GM21786 (cell line): ENCODE measurements at regions not wholly inside any gene's neighbourhood (a gene's known extent, or its start where the extent isn't known, plus 50 kb on each side); places are given as distances from the start of the nearest gene placed in this dataset.

ENCODE experiments used
- ATAC-seq: cut with Tn5 transposase; IDR thresholded peaks from one replicate; pipeline ENCODE4 v1.9.1; 2021; ENCODE audit not compliant: unreplicated experiment

- no peak for ATAC-seq
Measured at GRCh38 chr5:159639590-159639989, 276.7 kb upstream of the ADRA1B start.

GRCh38 chr5:159640446-159640845 is 275.8 kb upstream of the ADRA1B start:
- no peak for ATAC-seq

DNA sequence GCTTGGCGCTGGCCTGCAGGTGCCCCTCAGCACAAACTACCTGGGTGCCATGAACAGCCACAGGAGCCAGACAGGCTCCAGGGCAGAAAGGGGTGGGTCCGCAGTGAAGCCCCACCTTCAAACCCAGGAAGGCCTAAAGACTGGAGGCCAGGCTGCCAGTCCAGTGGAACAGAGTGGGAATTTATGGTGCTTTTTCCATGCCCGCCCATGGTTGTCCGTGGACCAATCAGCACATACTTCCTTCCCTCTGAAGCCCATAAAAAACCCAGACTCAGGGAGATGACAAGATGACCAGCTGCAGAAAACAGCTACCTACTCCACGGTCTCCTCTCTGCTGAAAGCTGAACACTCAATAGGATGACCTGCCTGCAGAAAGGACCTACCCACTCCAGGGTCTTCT is 275.4 kb upstream of the ADRA1B start:
- ATAC-seq = no peak

- no peak for ATAC-seq
Measured at GRCh38 chr5:159641371-159642039, 274.8 kb upstream of the ADRA1B start.

DNA sequence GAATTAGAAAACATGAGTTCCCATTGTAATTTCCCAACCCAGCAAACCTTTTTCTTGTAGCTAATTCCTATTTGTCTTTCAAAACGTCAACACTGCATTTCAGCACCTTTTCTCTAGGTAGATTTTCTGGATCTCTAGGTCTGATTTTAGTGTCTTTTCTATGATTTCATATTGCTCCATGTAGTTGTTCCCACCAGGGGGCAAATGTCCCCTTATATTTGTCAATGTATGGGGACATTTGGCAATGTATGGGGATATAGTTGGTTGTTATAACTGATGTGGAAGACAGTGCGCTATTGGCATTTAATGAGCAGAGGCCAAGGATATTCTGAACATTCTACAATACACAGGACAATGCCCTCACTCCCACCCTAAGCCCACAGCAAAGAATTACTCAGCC is 273.9 kb upstream of the ADRA1B start:
- no peak for ATAC-seq

DNA sequence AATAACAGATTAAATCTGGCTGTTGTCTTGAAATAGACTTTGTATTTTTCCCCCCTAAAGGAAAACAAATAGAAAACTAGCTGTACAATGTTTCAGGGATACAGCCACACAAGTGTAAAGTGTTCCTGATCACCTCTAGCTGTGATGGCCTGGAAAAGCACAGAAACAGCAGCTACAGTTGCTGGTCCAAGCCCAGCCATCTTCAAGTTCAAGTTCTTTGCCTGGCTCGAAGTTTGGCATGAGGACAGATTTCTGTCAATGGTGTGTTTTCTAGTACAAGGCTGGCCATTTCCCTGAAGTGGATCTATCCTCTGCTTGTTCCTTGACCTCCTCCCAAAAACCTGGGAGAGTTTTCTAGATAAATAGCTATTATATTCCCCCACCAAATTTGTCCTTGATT is 272.2 kb upstream of the ADRA1B start:
- ATAC-seq = no peak

- ATAC-seq = no peak
Measured at GRCh38 chr5:159645179-159645846, 271.0 kb upstream of the ADRA1B start.

DNA sequence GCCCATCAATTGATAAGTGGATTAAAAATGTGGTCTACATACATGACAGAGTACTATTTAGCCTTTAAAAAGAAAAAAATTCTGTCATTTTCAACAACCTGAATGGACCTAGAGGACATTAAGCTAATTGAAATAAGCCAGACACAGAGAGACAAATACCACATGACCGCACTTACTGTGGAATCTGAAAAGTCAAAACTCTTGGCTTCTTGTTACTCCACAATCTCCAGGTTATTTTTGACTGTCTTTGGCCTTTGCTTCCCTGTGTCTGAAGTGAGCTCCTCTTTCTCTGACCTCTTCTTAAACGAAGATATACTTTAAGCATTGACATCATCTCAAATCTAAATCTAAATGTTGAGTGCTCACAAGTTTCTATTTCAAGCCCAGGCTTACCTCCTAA is 265.5 kb upstream of the ADRA1B start:
- ATAC-seq = no peak

DNA sequence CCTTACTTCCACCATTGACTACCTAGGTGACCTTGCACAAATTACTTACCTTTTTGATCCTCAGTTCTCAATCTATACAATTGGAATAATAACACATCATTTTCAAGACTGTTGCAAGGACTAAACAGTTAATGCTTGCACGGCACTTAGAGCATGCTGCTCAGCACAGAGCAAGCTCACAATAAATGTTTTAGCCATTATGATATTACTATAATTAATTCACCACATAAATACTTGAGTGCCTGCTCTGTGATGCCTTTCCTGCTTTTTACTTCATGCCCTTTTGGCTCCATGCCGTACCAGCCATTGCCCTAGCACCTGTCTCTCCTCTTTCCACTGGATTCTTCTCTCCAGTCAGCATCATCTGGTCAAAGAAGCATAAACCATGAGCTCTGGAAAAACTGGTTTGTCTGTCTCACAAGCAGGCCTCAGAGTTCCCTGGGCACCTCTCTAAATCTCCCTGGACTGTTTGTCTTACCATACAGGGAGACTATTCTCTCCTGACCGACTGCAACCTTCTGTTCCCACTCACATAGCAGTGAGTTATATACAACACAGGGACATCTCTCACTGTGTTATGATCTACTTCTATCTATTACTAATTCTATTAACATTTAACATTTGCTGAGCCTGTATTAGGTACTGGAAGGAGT is 260.4 kb upstream of the ADRA1B start:
- ATAC-seq = no peak

GRCh38 chr5:159657298-159657697 is 259.0 kb upstream of the ADRA1B start:
- no peak for ATAC-seq

GRCh38 chr5:159657771-159658170 is 258.5 kb upstream of the ADRA1B start:
- no peak for ATAC-seq

DNA sequence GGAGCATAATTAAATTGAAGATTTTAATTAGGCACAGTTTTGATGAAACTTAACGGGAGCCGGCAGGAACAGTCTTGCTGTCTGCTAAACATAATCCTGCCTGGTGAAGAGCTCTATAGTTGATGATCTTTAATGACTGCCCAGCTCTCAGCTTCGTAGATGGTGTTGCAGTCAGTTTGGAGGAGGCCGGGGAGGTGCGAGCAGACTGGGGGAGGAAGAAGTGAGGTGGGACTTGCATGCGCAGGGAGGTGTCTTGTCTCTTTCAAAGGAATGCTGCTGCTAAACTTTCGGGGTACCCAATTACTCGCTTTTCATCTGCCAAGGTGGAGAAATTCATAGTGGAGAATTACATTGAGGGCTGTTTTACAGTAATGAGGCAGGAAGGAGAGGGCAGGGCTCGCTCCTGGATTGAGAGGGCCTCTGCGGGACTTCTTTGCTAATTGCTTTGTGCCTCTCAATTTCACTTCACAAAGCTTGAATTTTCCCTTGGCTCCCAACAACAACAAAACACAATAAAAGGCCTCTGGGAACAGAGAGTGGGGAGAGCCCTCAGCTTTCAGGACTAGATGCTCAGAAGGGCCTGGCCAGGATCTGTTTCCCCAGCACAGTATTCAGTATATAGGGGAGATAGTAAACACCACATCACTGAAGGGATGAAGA is 257.9 kb upstream of the ADRA1B start:
- no peak for ATAC-seq

DNA sequence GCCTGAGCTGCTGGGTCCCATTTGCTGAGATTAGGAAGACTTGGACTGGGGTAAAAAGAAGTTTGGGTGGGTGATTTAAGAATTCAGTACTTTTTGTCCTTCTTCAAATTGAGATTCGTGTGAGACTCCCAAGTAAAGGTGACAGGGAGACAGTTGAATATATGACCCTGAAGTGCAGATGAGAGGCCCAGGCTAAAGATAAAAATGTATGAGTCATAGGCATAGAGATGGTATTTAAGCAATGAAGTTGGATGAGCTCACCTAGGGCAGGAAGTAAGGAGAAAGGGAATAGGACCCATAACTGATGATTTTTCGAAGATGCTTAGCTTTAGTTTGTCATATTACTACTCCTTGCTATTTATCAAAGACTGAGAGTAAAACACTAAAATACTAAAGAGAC is 255.9 kb upstream of the ADRA1B start:
- ATAC-seq = no peak

DNA sequence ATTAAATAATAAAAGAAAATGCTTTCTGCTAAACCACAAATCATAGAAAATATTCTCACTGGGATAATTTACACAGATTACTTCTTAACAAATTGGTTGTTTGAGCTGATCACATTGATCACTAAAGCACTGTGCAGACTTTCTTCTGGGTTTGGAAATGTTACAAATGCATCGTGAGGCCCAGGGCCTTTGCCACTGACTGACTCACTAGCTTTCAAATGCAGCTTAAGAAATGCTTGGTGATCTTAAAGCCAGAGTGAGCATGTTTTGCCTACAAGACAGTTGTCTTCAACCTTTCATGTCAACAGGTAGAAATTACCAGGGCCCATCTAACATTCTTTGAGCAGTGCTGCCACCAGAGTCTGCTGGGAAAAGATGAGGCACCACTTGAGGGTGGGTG is 252.3 kb upstream of the ADRA1B start:
- ATAC-seq = no peak

DNA sequence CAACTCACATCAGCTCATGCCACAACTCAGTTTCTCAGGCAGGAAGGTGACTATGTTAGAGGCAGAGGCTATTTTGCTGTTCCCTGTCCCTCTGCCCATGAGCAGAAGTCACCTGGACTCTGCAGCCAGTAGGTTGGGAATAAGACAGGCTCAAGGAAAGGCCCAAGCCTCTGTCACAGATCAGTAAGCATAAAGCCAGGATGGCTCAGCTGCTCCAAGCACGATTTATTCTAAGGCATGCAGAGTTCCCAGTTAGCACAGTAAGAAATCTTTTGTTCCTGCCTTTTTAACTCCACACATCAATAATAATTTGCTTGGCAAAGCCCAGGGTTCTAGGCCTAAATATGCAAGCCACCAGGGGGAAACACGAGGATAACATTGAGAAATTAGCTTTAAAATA is 249.0 kb upstream of the ADRA1B start:
- no peak for ATAC-seq

- no peak for ATAC-seq
Measured at GRCh38 chr5:159668556-159668955, 247.7 kb upstream of the ADRA1B start.

- no peak for ATAC-seq
Measured at GRCh38 chr5:159669559-159669958, 246.7 kb upstream of the ADRA1B start.

GRCh38 chr5:159671886-159672285 is 244.4 kb upstream of the ADRA1B start:
- ATAC-seq = no peak

GRCh38 chr5:159673538-159673937 is 242.7 kb upstream of the ADRA1B start:
- ATAC-seq = no peak

DNA sequence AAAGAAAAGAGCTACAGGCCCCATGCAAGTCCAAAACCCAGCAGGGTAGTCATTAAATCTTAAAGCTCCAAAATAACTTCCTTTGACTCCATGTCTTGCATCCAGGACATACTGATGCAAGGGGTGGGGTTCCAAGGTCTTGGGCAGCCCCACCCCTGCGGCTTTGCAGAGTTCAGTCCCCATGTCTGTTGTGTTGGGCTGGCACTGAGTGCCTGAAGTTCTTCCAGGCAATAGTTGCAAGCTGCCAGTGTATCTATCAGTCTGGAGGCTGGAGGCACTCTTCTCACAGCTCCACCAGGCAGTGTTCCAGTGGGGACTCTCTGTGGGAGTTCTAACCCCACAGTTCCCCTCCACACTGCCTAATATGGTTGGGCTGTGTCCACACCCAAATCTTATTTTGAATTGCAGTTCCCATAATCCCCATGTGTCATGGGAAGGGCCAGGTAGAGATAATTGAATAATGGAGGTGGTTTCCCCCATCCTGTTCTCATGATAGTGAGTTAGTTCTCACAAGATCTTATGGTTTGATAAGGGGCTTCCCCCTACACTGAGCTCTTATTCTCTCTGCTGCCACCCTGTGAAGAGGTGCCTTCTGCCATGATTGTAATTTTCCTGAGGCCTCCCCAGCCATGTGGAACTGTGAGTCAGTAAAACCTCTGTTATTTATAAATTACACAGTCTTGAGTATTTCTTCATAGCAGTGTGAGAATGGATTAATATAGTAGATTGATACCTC is 237.5 kb upstream of the ADRA1B start:
- no peak for ATAC-seq

DNA sequence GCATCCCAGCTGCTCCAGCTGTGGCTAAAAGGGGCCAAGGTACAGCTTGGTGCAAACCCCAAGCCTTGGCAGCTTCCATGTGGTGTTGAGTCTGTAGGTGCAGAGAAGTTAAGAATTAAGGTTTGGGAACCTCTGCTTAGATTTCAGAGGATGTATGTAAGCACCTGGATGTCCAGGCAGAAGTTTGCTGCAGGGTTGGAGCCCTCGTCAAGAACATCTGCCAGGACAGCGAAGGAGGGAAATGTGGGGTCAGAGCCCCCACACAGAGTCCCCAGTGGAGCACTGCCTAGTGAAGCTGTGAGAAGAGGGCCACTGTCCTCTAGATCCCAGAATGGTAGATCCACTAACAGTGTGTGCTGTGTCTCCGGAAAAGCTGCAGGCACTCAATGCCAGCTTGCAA is 236.2 kb upstream of the ADRA1B start:
- ATAC-seq = no peak
